Right lobe of liver (tissue), 6 donors: ENCODE measurements at regions not wholly inside any gene's neighbourhood (a gene's known extent, or its start where the extent isn't known, plus 50 kb on each side); places are given as distances from the start of the nearest gene placed in this dataset.

Experiments
- ATAC-seq, 4 donors: fragments of 200-7000 bp; cut with Tn5 transposase; one replicate each; pipeline ENCODE4 v1.9.1; 2020; ENCODE audit warnings: mild to moderate bottlenecking in 4 of 4, moderate library complexity in 4 of 4
- DNase-seq, 3 donors: peaks; one replicate each; pipeline ENCODE4 v3.0.0-alpha.2; 2020
- H3K27ac ChIP-seq, 3 donors: fragments of 200-600 bp; one replicate each; pipeline ENCODE4 v1.8.0; 2022
- H3K27me3 ChIP-seq, 2 donors: fragments of 200-600 bp; one replicate each; pipeline ENCODE4 v1.8.0; 2022
- H3K36me3 ChIP-seq, 4 donors: fragments of 200-600 bp; sonication (generic) in 1 of 4; one replicate each; pipeline versions ENCODE4 v1.5.1 to v1.8.0; 2017 to 2022; ENCODE audit warnings: control low read depth in 1 of 4
- H3K4me1 ChIP-seq, 4 donors: fragments of 200-600 bp; sonication (generic) in 1 of 4; one replicate each; pipeline versions ENCODE4 v1.5.1 to v1.8.0; 2017 to 2022; ENCODE audit warnings: control low read depth in 1 of 4
- H3K4me3 ChIP-seq, 3 donors: fragments of 200-600 bp; one replicate each; pipeline ENCODE4 v1.8.0; 2022
- H3K9me3 ChIP-seq, 4 donors: fragments of 200-600 bp; sonication (generic) in 1 of 4; one replicate each; pipeline versions ENCODE4 v1.5.1 to v1.8.0; 2017 to 2022; ENCODE audit warnings: control low read depth in 1 of 4
- POLR2A ChIP-seq: fragments of 450-650 bp; IDR thresholded peaks from one replicate; pipeline ENCODE4 v1.6.1; 2017; ENCODE audit warnings: antibody characterized with exemption, mild to moderate bottlenecking
- WGBS: methylation state at CpG from one replicate; pipeline ENCODE4 v1.1.6; 2018; ENCODE audit warnings: low coverage, low lambda C conversion rate; ENCODE audit not compliant: insufficient coverage; ENCODE audit errors: missing lambda C conversion rate; 5-methylcytosine and 5-hydroxymethylcytosine counted together
- intact Hi-C, 2 donors: fragments of 100-400 bp; cut with DNase I; formaldehyde crosslinking; loops; one replicate each; pipeline versions ENCODE4 v1.11.2 to v1.14.1; 2022
- TF ChIP-seq, protein P1 (sequence below), 4 donors: fragments of 200-600 bp in 3 of 4; fragments of 450-650 bp in 1 of 4; IDR thresholded peaks; one replicate each; pipeline versions ENCODE4 v1.5.1 to v1.8.0; 2016 to 2022; ENCODE audit warnings: antibody characterized with exemption in 4 of 4, mild to moderate bottlenecking in 2 of 4
- donor health status: DM: no; HTN: yes; CAD: no.
- donor health status: DM: no; HTN: no; CAD: no.
- donor health status: DM: no; HTN: no; CAD: no.
- donor health status: DM: no; HTN: yes; CAD: no.
- donor health status: DM: no; HTN: yes; CAD: no.

- ATAC-seq (peak; percentile 95 to 100 (median 97)), DNase-seq (peak in 1 of 3 donors; percentile 71)
- H3K4me1 ChIP-seq, result peaks cover 0 to 25% (median 12%) of the 10 kb centered on the region in 4 donors
- H3K27me3 ChIP-seq, result no peaks in the 10 kb centered on the region
- no peaks in the 10 kb centered on the region for H3K9me3 ChIP-seq
- H3K27ac ChIP-seq, result peak overlapping the region; percentile 74 to 89 (median 83)
- intact Hi-C loops, result no loop called here
- no peaks in the 10 kb centered on the region for H3K36me3 ChIP-seq
- peak overlapping the region in 1 of 3 donors; percentile 6 for H3K4me3 ChIP-seq
- 0% methylated on average over 1 of the region's 1 CpG for WGBS
- TF ChIP-seq POLR2A, result peak; percentile 29
- TF ChIP-seq, protein P1, sequence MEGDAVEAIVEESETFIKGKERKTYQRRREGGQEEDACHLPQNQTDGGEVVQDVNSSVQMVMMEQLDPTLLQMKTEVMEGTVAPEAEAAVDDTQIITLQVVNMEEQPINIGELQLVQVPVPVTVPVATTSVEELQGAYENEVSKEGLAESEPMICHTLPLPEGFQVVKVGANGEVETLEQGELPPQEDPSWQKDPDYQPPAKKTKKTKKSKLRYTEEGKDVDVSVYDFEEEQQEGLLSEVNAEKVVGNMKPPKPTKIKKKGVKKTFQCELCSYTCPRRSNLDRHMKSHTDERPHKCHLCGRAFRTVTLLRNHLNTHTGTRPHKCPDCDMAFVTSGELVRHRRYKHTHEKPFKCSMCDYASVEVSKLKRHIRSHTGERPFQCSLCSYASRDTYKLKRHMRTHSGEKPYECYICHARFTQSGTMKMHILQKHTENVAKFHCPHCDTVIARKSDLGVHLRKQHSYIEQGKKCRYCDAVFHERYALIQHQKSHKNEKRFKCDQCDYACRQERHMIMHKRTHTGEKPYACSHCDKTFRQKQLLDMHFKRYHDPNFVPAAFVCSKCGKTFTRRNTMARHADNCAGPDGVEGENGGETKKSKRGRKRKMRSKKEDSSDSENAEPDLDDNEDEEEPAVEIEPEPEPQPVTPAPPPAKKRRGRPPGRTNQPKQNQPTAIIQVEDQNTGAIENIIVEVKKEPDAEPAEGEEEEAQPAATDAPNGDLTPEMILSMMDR (IDR thresholded peaks at IDR 0.05), result no peak
Observed at GRCh38 chr21:28256420-28256831, 736.3 kb downstream of the LTN1 start.

DNA sequence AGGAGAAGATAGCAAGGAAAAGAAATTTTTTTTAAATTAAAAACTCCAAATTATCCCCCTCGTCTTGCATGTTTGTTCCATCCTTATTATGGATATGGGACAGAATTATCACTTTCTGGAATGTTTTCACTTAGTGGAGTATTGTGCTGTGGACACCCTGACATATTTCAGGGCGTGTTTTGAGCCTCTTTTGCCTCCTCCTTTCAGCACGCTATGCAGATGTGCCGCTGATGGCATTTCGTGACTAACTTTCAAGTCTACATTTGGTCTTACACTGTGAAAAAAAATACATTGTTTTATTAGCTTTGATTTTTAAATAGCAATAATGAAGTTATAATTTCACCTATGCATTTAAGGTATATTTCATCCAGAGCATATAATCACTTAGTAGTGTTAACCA is 738.7 kb downstream of the LTN1 start:
- Histone ChIP-seq H3K4me1 (peaks cover 0 to 25% (median 12%) of the 10 kb centered on the region in 4 donors), H3K4me3 (no peak overlapping the region), H3K27me3 (no peaks in the 10 kb centered on the region), H3K36me3 (no peaks in the 10 kb centered on the region), H3K9me3 (no peaks in the 10 kb centered on the region), H3K27ac (no peak overlapping the region)
- intact Hi-C loops, result no loop called here
- 92% methylated on average over 5 of the region's 5 CpGs for whole genome bisulfite sequencing
- no peak for DNase-seq
- ATAC-seq, result no peak
- TF ChIP-seq POLR2A, result no peak
- TF ChIP-seq, protein P1 (IDR thresholded peaks at IDR 0.05), result no peak

DNA sequence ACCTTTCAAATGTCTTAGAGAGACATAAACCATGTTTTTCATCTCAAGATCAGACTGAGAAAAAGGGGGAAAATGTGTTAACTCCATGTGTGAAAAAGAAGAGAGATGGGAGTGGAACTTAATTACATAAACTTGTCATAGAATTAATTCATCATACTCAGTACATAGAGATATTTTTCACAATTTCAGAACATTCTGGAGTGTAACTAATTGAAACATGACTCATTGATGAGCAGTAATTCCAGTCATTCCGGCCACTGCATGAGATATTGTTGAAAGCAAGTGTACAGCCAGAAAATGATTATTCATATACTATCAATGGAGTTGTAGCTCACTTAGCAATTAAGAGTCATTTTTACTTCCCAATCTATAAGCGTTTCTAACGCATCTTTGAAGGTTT is 739.3 kb downstream of the LTN1 start:
- 93% methylated on average over 3 of the region's 3 CpGs for WGBS
- H3K27ac ChIP-seq, result no peak overlapping the region
- TF ChIP-seq POLR2A, result no peak
- TF ChIP-seq, protein P1 (IDR thresholded peaks at IDR 0.05), result no peak
- no peaks in the 10 kb centered on the region for H3K36me3 ChIP-seq
- no peaks in the 10 kb centered on the region for H3K9me3 ChIP-seq
- H3K4me1 ChIP-seq, result peaks cover 0 to 25% (median 12%) of the 10 kb centered on the region in 4 donors
- no peak overlapping the region for H3K4me3 ChIP-seq
- DNase-seq (no peak), ATAC-seq (no peak)
- H3K27me3 ChIP-seq, result no peaks in the 10 kb centered on the region
- intact Hi-C loops, result no loop called here

- 89% methylated on average over 2 of the region's 2 CpGs for WGBS
- DNase-seq (no peak), ATAC-seq (no peak)
- no peak overlapping the region for H3K27ac ChIP-seq
- TF ChIP-seq, protein P1 (IDR thresholded peaks at IDR 0.05), result no peak
- TF ChIP-seq POLR2A, result no peak
- intact Hi-C loops, result no loop called here
- H3K9me3 ChIP-seq, result no peaks in the 10 kb centered on the region
- no peak overlapping the region for H3K4me3 ChIP-seq
- H3K27me3 ChIP-seq, result no peaks in the 10 kb centered on the region
- peaks cover 0 to 23% (median 12%) of the 10 kb centered on the region in 4 donors for H3K4me1 ChIP-seq
- no peaks in the 10 kb centered on the region for H3K36me3 ChIP-seq
Observed at GRCh38 chr21:28252928-28253327, 739.7 kb downstream of the LTN1 start.

GRCh38 chr21:28250946-28251345 is 741.7 kb downstream of the LTN1 start:
- H3K36me3 ChIP-seq, result no peaks in the 10 kb centered on the region
- TF ChIP-seq, protein P1 (IDR thresholded peaks at IDR 0.05), result no peak
- TF ChIP-seq POLR2A, result no peak
- no peak for ATAC-seq
- no peak overlapping the region for H3K27ac ChIP-seq
- intact Hi-C loops, result no loop called here
- no peaks in the 10 kb centered on the region for H3K9me3 ChIP-seq
- no peak overlapping the region for H3K4me3 ChIP-seq
- 83% methylated on average over 4 of the region's 4 CpGs for WGBS
- H3K4me1 ChIP-seq, result peaks cover 0 to 10% (median 5%) of the 10 kb centered on the region in 4 donors
- DNase-seq, result no peak
- H3K27me3 ChIP-seq, result no peaks in the 10 kb centered on the region
